Activated CD4-positive, alpha-beta memory T cell treated with anti-CD3 and anti-CD28 coated beads for 36 hours (primary cell): ENCODE measurements at regions not wholly inside any gene's neighbourhood (a gene's known extent, or its start where the extent isn't known, plus 50 kb on each side); places are given as distances from the start of the nearest gene placed in this dataset.

Experiments used
- CTCF ChIA-PET: fragments of 350-600 bp; sonication (Branson Sonifier 250); formaldehyde crosslinking; loops from one replicate; lab custom pipeline; 2021; ENCODE audit warnings: antibody characterized with exemption, inconsistent platforms; lab: Charles Lee
- POLR2A ChIA-PET: fragments of 350-600 bp; sonication (Branson Sonifier 250); formaldehyde crosslinking; loops from one replicate; lab custom pipeline; 2021; ENCODE audit warnings: antibody characterized with exemption; lab: Charles Lee
- DNase-seq: peaks from one replicate; pipeline ENCODE4 v3.0.0-alpha.2; 2020
- H3K27ac Mint-ChIP-seq: one replicate; pipeline ENCODE4 v1.8.0; 2021; ENCODE audit warnings: mixed read lengths
- H3K27me3 Mint-ChIP-seq: one replicate; pipeline ENCODE4 v1.8.0; 2021; ENCODE audit warnings: mixed read lengths
- H3K36me3 Mint-ChIP-seq: one replicate; pipeline ENCODE4 v1.8.0; 2021; ENCODE audit warnings: mixed read lengths
- H3K4me1 Mint-ChIP-seq: one replicate; pipeline ENCODE4 v1.8.0; 2021; ENCODE audit warnings: low read depth, mixed read lengths
- H3K4me3 Mint-ChIP-seq: one replicate; pipeline ENCODE4 v1.8.0; 2021; ENCODE audit warnings: mild to moderate bottlenecking, mixed read lengths
- H3K9me3 Mint-ChIP-seq: one replicate; pipeline ENCODE4 v1.8.0; 2021; ENCODE audit warnings: mixed read lengths
- intact Hi-C: fragments of 100-400 bp; cut with micrococcal nuclease; formaldehyde crosslinking; loops from one replicate; pipeline ENCODE4 v1.15.1; 2023

DNA sequence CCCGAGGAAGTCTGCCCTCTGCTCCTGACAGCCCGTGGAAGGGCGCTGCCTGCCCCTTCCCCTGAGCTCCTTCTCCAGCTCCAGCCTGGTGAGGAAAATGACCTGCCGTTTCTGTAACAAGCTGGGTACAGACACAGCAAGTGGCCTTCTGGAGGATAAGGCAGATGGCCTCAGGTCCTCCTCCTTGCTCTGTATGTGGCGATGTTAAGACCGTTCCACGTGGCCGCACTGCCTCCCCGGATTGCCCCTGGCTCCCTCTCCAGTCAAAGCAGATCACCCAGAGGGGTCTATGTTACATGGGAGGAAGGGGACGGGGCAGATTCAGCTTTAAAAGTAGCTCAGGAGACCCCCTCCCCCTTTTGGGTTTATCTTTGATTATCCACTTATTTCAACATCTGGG, 80.3 kb upstream of the GATB start:
- no peak for DNase-seq
- intact Hi-C loops: no loop called here
- ChIA-PET POLR2A (no interaction called here), CTCF (no interaction called here)
- no peaks in the 10 kb centered on the region for H3K4me1 Mint-ChIP-seq
- no peaks in the 10 kb centered on the region for H3K36me3 Mint-ChIP-seq
- peaks cover 2% of the 10 kb centered on the region for H3K9me3 Mint-ChIP-seq
- H3K27ac Mint-ChIP-seq: no peak overlapping the region
- no peak overlapping the region for H3K4me3 Mint-ChIP-seq
- no peaks in the 10 kb centered on the region for H3K27me3 Mint-ChIP-seq

DNA sequence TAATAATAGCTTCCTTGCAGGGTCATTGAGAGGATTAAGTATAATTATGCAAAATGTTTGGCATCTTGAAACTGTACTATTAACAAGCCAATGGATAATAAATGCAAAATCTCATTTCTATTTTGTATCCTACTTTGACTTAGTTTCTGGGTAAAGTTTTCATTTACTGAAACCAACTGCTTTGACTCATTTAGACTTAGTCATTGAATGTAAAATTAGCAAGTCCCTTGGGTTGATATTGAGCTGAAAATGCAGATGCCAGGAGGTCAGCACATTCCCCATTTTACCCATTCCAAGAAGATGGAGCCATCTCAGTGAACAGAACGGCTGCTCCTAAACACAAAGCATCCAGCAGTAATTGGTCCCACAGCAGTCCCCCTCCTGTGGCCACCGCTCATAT, 74.7 kb upstream of the GATB start:
- POLR2A ChIA-PET: no interaction called here
- CTCF ChIA-PET: no interaction called here

DNA sequence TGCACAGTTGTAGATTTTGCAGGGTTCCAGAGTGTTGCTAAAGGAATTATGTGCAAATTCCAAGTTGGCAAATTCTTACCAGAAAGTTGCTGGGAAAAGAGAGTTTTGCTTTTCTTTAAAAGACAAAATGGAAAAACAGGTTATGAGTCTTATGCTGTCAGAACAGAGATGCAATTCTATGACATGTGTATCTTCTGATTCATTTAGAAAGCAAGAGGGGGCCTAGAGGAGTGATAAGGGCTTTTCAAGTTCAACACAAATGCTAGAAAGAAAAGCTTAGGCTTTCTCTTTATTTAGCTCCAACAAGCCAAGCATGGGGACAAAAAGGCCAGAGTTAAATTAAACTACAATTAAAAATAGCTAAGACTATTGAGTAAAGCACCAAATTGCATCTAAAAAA, 72.4 kb upstream of the GATB start:
- ChIA-PET CTCF (no interaction called here), POLR2A (no interaction called here)
- Mint-ChIP-seq H3K27ac (no peak overlapping the region), H3K4me1 (peaks cover 3% of the 10 kb centered on the region), H3K36me3 (no peaks in the 10 kb centered on the region), H3K9me3 (no peaks in the 10 kb centered on the region), H3K4me3 (no peak overlapping the region), H3K27me3 (no peaks in the 10 kb centered on the region)
- no peak for DNase-seq
- intact Hi-C loops: loop anchor here (1.0 kb wide), 1 partner anchor 54 kb away; no protein-coding TSS in a partner anchor

More for the DNA sequence above, 74.7 kb upstream of the GATB start:
- H3K4me3 Mint-ChIP-seq: no peak overlapping the region
- H3K36me3 Mint-ChIP-seq: no peaks in the 10 kb centered on the region
- no peak overlapping the region for H3K27ac Mint-ChIP-seq
- H3K9me3 Mint-ChIP-seq: no peaks in the 10 kb centered on the region
- H3K27me3 Mint-ChIP-seq: no peaks in the 10 kb centered on the region
- intact Hi-C loops: no loop called here
- no peak for DNase-seq
- peaks cover 3% of the 10 kb centered on the region for H3K4me1 Mint-ChIP-seq

- intact Hi-C loops: no loop called here
- H3K27ac Mint-ChIP-seq: no peak overlapping the region
These were observed 70.7 kb upstream of the GATB start for GRCh38 chr4:151831526-151831925.

DNA sequence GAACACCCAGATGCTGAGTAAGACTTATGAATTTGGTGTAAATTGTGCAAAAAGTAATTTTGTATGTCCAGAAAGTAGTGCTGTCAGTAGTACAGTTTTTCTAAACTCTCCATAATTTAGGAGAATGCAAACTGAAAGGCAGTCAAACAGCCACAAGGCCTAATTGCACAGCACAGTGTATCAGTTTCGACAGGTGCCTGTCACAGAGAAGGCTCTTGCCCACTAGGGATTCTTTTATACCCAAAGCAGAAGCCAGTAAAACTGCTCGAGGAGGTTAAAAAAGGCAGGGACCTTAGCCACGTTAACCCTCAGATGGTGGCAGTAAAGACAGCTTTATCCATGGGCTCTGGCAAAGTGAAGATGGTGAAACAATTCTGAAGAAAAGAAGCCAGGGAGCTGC, 69.4 kb upstream of the GATB start:
- H3K4me1 Mint-ChIP-seq: peaks cover 3% of the 10 kb centered on the region

More at GRCh38 chr4:151831526-151831925, 70.7 kb upstream of the GATB start:
- no peaks in the 10 kb centered on the region for H3K36me3 Mint-ChIP-seq
- POLR2A ChIA-PET: no interaction called here
- no peaks in the 10 kb centered on the region for H3K27me3 Mint-ChIP-seq
- CTCF ChIA-PET: no interaction called here
- H3K9me3 Mint-ChIP-seq: no peaks in the 10 kb centered on the region
- no peak overlapping the region for H3K4me3 Mint-ChIP-seq
- peaks cover 3% of the 10 kb centered on the region for H3K4me1 Mint-ChIP-seq
- no peak for DNase-seq

GRCh38 chr4:151829309-151829708, 68.5 kb upstream of the GATB start:
- Mint-ChIP-seq H3K4me3 (no peak overlapping the region), H3K27me3 (no peaks in the 10 kb centered on the region), H3K4me1 (peaks cover 3% of the 10 kb centered on the region), H3K9me3 (peaks cover 8% of the 10 kb centered on the region), H3K36me3 (no peaks in the 10 kb centered on the region), H3K27ac (no peak overlapping the region)
- ChIA-PET POLR2A (no interaction called here), CTCF (no interaction called here)
- no peak for DNase-seq
- intact Hi-C loops: no loop called here

More for the DNA sequence above, 69.4 kb upstream of the GATB start:
- Mint-ChIP-seq H3K9me3 (peaks cover 8% of the 10 kb centered on the region), H3K4me3 (no peak overlapping the region), H3K27ac (no peak overlapping the region), H3K27me3 (no peaks in the 10 kb centered on the region), H3K36me3 (no peaks in the 10 kb centered on the region)
- POLR2A ChIA-PET: no interaction called here
- DNase-seq: no peak
- CTCF ChIA-PET: no interaction called here
- intact Hi-C loops: no loop called here

GRCh38 chr4:151824656-151825055, 63.8 kb upstream of the GATB start:
- ChIA-PET POLR2A (no interaction called here), CTCF (no interaction called here)
- H3K36me3 Mint-ChIP-seq: no peaks in the 10 kb centered on the region
- H3K9me3 Mint-ChIP-seq: peaks cover 8% of the 10 kb centered on the region
- H3K4me3 Mint-ChIP-seq: no peak overlapping the region
- no peak overlapping the region for H3K27ac Mint-ChIP-seq
- DNase-seq: no peak
- H3K27me3 Mint-ChIP-seq: peaks cover 3% of the 10 kb centered on the region
- H3K4me1 Mint-ChIP-seq: no peaks in the 10 kb centered on the region
- intact Hi-C loops: no loop called here

GRCh38 chr4:151822331-151822730, 61.5 kb upstream of the GATB start:
- H3K4me1 Mint-ChIP-seq: no peaks in the 10 kb centered on the region
- peaks cover 3% of the 10 kb centered on the region for H3K27me3 Mint-ChIP-seq
- intact Hi-C loops: no loop called here
- H3K4me3 Mint-ChIP-seq: no peak overlapping the region
- CTCF ChIA-PET: interaction anchor here (1.2 kb wide), 1 partner anchor 19 kb away, joined by 3 read pairs; no protein-coding TSS in a partner anchor
- no peaks in the 10 kb centered on the region for H3K36me3 Mint-ChIP-seq
- POLR2A ChIA-PET: no interaction called here
- H3K9me3 Mint-ChIP-seq: peaks cover 8% of the 10 kb centered on the region
- DNase-seq: no peak
- H3K27ac Mint-ChIP-seq: no peak overlapping the region

DNA sequence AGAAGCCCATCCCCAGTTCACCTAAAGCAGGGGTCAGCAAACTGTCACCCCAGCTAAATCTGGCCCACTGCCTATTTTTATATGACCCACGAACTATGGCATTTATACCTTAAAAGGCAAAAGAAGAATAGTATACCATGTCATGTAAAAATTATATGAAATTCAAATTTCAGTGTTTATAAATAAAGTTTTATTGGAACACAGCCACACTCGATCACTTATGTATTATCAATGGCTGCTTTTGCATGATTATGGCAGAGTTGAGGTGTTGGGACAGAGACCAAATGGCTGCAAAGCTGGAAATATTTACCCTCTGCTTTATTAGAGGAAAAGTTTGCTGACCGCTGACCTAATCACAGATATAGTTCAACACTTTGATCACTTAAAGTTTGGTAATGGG, 59.2 kb upstream of the GATB start:
- Mint-ChIP-seq H3K4me3 (no peak overlapping the region), H3K27ac (no peak overlapping the region), H3K9me3 (no peaks in the 10 kb centered on the region), H3K36me3 (no peaks in the 10 kb centered on the region), H3K4me1 (no peaks in the 10 kb centered on the region), H3K27me3 (peaks cover 3% of the 10 kb centered on the region)
- CTCF ChIA-PET: interaction anchor here (2.3 kb wide), 1 partner anchor 18 kb away, joined by 7 read pairs; no protein-coding TSS in a partner anchor
- intact Hi-C loops: no loop called here
- POLR2A ChIA-PET: no interaction called here
- no peak for DNase-seq

- intact Hi-C loops: no loop called here
- POLR2A ChIA-PET: no interaction called here
- no peak overlapping the region for H3K4me3 Mint-ChIP-seq
These were observed 50.6 kb upstream of the GATB start for GRCh38 chr4:151811403-151811802.

More at GRCh38 chr4:151811403-151811802, 50.6 kb upstream of the GATB start:
- no peaks in the 10 kb centered on the region for H3K27me3 Mint-ChIP-seq
- no peak overlapping the region for H3K27ac Mint-ChIP-seq
- no peaks in the 10 kb centered on the region for H3K4me1 Mint-ChIP-seq
- CTCF ChIA-PET: interaction anchor here (1.8 kb wide), 1 partner anchor 9 kb away, joined by 7 read pairs; no protein-coding TSS in a partner anchor
- no peaks in the 10 kb centered on the region for H3K9me3 Mint-ChIP-seq
- H3K36me3 Mint-ChIP-seq: no peaks in the 10 kb centered on the region
- DNase-seq: no peak
